ENCODE measurements at regions not wholly inside any gene's neighbourhood (a gene's known extent, or its start where the extent isn't known, plus 50 kb on each side); places are given as distances from the start of the nearest gene placed in this dataset.

DNA sequence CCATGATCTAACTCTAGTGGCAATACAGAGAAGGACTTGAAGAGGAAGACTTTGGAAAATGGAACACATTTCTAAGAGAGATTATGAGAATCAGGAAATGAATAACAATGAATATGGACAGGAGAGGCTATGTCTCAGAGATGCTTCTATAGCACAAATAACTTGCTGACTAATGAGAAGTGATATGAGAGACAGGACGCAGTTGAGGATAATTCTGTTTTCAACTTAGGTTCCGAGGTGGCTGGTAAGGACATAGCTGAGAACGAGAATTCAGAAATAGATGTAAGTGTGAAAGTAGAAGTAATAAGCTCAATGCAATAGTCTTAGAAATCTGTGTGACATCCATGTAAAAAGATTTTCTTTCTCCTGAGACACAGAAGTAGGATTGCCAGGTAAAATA lies 358.1 kb upstream of the GRAMD2B start:
- 81% methylated on average over 3 of the region's 3 CpGs for WGBS

More for the DNA sequence above, 358.1 kb upstream of the GRAMD2B start:
- TF ChIP-seq ZBTB33 (IDR thresholded peaks at IDR 0.05) (no peak), CTCF (IDR thresholded peaks at IDR 0.05; ENCODE audit: low read depth, low read length, missing input control) (no peak), RXRA (IDR thresholded peaks at IDR 0.05) (no peak), NR2F2 (IDR thresholded peaks at IDR 0.05) (no peak), JUND (IDR thresholded peaks at IDR 0.05) (no peak), FOXA2 (IDR thresholded peaks at IDR 0.05) (no peak), GABPA (IDR thresholded peaks at IDR 0.05 in 1 of 2, conservative IDR thresholded peaks at IDR 0.05 in 1 of 2) (no peak), HNF4A (conservative IDR thresholded peaks at IDR 0.05) (no peak), SP1 (IDR thresholded peaks at IDR 0.05) (no peak), EGR1 (IDR thresholded peaks at IDR 0.05; ENCODE audit: low read depth in 2 of 2) (no peak), HNF4G (IDR thresholded peaks at IDR 0.05) (no peak), RAD21 (IDR thresholded peaks at IDR 0.05) (no peak), YY1 (IDR thresholded peaks at IDR 0.05) (no peak), TAF1 (conservative IDR thresholded peaks at IDR 0.05) (no peak), FOXA1 (IDR thresholded peaks at IDR 0.05) (no peak)
- TF ChIP-seq, protein P1, sequence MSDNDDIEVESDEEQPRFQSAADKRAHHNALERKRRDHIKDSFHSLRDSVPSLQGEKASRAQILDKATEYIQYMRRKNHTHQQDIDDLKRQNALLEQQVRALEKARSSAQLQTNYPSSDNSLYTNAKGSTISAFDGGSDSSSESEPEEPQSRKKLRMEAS (IDR thresholded peaks at IDR 0.05), result no peak
- TF ChIP-seq, protein P2, sequence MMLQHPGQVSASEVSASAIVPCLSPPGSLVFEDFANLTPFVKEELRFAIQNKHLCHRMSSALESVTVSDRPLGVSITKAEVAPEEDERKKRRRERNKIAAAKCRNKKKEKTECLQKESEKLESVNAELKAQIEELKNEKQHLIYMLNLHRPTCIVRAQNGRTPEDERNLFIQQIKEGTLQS (IDR thresholded peaks at IDR 0.05), result no peak
- TF ChIP-seq, protein P3, sequence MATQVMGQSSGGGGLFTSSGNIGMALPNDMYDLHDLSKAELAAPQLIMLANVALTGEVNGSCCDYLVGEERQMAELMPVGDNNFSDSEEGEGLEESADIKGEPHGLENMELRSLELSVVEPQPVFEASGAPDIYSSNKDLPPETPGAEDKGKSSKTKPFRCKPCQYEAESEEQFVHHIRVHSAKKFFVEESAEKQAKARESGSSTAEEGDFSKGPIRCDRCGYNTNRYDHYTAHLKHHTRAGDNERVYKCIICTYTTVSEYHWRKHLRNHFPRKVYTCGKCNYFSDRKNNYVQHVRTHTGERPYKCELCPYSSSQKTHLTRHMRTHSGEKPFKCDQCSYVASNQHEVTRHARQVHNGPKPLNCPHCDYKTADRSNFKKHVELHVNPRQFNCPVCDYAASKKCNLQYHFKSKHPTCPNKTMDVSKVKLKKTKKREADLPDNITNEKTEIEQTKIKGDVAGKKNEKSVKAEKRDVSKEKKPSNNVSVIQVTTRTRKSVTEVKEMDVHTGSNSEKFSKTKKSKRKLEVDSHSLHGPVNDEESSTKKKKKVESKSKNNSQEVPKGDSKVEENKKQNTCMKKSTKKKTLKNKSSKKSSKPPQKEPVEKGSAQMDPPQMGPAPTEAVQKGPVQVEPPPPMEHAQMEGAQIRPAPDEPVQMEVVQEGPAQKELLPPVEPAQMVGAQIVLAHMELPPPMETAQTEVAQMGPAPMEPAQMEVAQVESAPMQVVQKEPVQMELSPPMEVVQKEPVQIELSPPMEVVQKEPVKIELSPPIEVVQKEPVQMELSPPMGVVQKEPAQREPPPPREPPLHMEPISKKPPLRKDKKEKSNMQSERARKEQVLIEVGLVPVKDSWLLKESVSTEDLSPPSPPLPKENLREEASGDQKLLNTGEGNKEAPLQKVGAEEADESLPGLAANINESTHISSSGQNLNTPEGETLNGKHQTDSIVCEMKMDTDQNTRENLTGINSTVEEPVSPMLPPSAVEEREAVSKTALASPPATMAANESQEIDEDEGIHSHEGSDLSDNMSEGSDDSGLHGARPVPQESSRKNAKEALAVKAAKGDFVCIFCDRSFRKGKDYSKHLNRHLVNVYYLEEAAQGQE (IDR thresholded peaks at IDR 0.05), result no peak
- H3K4me1 ChIP-seq (ENCODE audit: control insufficient read depth in 4 of 4, insufficient read depth in 4 of 4, low read length in 3 of 4), result no peaks in the 10 kb centered on the region
- no peaks in the 10 kb centered on the region for H3K36me3 ChIP-seq (ENCODE audit: control insufficient read depth in 4 of 4, insufficient read depth in 3 of 4, low read depth in 1 of 4, low read length in 3 of 4)
- no peak for DNase-seq (ENCODE audit: low spot score)
- H3K9me3 ChIP-seq (ENCODE audit: control insufficient read depth in 4 of 4, low read length in 3 of 4), result no peaks in the 10 kb centered on the region
- H3K4me3 ChIP-seq (ENCODE audit: low read depth in 1 of 3, low read length in 3 of 3), result no peak overlapping the region
- no peaks in the 10 kb centered on the region for H3K27me3 ChIP-seq (ENCODE audit: control insufficient read depth in 4 of 4, insufficient read depth in 4 of 4, low read length in 3 of 4)
- no peak overlapping the region for H3K9ac ChIP-seq (ENCODE audit: low read depth in 1 of 2, low read length in 2 of 2)
- no peak overlapping the region for H3K27ac ChIP-seq (ENCODE audit: low read depth in 1 of 2, low read length in 2 of 2)

Measured in liver (tissue), 8 donors.